ENCODE measurements at regions not wholly inside any gene's neighbourhood (a gene's known extent, or its start where the extent isn't known, plus 50 kb on each side); places are given as distances from the start of the nearest gene placed in this dataset.

DNA sequence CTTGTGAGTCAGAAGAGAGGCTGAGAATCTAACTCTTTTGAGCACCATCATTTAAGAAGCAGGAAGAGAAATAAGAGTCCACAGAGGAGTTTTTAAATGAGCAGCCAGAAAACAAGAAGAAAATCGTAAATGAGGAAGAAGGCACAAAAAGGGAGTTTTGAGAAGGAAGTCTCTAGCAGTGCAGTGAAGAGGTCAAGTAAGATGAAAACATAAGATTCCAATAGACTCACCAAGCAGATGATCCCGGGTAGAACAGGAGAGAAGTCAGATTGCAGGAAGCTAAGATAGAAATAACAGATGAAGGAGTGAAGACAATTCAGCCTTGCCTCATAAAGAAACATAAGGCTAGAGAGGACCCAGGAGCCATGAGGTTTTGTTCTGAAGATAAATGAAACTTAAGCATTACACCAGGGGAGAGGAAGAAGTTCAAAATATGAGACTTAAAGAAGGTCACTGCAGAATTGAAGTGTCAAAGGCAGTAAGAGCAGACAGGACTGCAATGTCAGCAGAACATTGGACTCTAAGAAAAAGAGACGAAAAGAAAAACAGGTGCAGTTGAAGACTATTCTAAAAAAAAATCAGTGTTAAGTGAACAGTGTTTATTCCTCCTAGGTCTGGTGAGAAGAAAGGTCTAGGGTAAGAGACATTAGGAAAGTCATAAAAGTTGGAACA, 229.0 kb downstream of the SEC23A start:
- Mint-ChIP-seq H3K9me3 (no peaks in the 10 kb centered on the region), H3K27ac (no peak overlapping the region), H3K4me3 (no peak overlapping the region), H3K36me3 (ENCODE audit: low read depth) (no peaks in the 10 kb centered on the region), H3K4me1 (no peaks in the 10 kb centered on the region), H3K27me3 (no peaks in the 10 kb centered on the region)
- TF ChIP-seq, protein P1, sequence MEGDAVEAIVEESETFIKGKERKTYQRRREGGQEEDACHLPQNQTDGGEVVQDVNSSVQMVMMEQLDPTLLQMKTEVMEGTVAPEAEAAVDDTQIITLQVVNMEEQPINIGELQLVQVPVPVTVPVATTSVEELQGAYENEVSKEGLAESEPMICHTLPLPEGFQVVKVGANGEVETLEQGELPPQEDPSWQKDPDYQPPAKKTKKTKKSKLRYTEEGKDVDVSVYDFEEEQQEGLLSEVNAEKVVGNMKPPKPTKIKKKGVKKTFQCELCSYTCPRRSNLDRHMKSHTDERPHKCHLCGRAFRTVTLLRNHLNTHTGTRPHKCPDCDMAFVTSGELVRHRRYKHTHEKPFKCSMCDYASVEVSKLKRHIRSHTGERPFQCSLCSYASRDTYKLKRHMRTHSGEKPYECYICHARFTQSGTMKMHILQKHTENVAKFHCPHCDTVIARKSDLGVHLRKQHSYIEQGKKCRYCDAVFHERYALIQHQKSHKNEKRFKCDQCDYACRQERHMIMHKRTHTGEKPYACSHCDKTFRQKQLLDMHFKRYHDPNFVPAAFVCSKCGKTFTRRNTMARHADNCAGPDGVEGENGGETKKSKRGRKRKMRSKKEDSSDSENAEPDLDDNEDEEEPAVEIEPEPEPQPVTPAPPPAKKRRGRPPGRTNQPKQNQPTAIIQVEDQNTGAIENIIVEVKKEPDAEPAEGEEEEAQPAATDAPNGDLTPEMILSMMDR (IDR thresholded peaks at IDR 0.05): no peak
- ATAC-seq (ENCODE audit: low read depth): no peak
- no peak for DNase-seq
- intact Hi-C loops (cut with micrococcal nuclease): no loop called here
- CTCF ChIA-PET: no interaction called here
- POLR2A ChIA-PET: no interaction called here

DNA sequence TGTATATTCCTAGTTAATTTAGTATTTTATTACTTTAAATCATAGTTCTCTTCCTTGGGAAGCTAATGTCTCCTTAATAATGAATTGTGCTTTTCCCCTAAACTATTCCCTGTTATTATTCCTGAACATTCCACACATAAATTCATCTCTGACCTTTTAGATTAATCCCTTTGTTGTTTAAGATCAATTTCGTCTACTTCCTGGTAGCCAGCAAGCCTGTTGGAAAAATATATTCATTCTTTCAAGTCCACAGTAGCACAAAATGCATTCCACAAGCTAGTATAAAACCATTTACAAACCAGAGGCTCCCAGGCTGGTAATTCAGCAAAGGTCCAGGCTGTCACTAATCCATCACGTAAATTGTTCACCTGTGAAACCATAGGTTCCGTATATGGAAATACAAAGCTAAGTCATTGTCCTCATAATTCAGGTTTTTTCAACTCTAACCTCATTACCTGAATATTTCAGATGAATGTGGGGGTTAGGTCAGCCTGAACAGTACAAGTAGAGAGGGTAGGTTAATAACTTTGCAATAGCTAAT, 232.7 kb downstream of the SEC23A start:
- no peaks in the 10 kb centered on the region for H3K9me3 Mint-ChIP-seq
- ATAC-seq (ENCODE audit: low read depth) (no peak), DNase-seq (no peak)
- intact Hi-C loops (cut with micrococcal nuclease): no loop called here
- POLR2A ChIA-PET: no interaction called here
- TF ChIP-seq, protein P1 (IDR thresholded peaks at IDR 0.05): no peak
- H3K27ac Mint-ChIP-seq: no peak overlapping the region
- CTCF ChIA-PET: no interaction called here
- no peaks in the 10 kb centered on the region for H3K27me3 Mint-ChIP-seq
- no peaks in the 10 kb centered on the region for H3K36me3 Mint-ChIP-seq (ENCODE audit: low read depth)
- H3K4me3 Mint-ChIP-seq: no peak overlapping the region
- H3K4me1 Mint-ChIP-seq: no peaks in the 10 kb centered on the region

DNA sequence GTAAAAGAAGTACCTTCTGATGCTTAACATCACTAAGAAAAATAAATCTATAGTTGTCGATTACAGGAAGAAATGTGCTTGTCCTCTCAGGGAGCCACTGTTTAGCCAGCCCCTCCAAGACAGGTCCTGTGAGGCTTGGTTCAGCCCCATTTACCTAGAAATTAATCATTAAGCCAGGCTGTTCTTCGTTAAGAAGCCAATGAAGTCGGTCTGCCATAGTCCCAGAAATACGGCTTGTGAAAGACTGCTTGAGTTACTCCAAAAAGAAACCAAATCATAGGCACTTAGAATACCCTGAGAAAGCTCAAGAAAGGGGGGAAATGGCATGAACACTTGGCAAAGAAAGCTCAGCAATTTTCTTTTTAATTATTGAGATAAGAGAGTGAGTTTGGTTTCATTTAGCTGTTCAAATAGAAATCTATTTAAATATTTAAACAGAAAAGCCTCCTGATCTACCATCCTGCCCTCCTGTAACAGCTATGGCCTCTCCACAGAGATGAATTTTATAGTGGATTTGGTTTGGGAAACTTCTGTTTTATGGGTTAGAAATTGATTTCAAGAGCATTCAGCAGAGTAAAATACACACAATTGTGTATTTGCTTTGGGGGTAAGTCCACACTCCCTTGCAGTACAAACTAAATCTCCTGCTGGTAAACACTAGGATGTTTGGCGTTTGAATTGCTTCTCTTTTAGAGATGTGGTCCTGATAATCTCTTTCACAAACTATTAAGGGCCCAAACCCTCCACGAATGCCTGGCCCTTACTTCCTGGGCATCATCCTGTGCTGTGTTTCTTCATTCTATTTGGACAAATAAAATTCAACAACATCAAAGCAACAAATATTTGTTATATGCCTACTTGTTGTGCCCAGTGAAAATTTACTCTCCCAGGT, 234.4 kb downstream of the SEC23A start:
- no peak for ATAC-seq (ENCODE audit: low read depth)
- Mint-ChIP-seq H3K27me3 (no peaks in the 10 kb centered on the region), H3K4me3 (no peak overlapping the region), H3K4me1 (no peaks in the 10 kb centered on the region), H3K36me3 (ENCODE audit: low read depth) (no peaks in the 10 kb centered on the region), H3K9me3 (no peaks in the 10 kb centered on the region), H3K27ac (no peak overlapping the region)
- CTCF ChIA-PET: interaction anchor here (0.9 to 1.0 kb wide), 2 partner anchors 13 to 20 kb away, joined by 3 to 5 read pairs; no protein-coding TSS in a partner anchor
- TF ChIP-seq, protein P1 (IDR thresholded peaks at IDR 0.05): no peak
- DNase-seq: no peak
- intact Hi-C loops (cut with micrococcal nuclease): loop anchor here (5.0 kb wide), 1 partner anchor 149 kb away; no protein-coding TSS in a partner anchor
- POLR2A ChIA-PET: no interaction called here

DNA sequence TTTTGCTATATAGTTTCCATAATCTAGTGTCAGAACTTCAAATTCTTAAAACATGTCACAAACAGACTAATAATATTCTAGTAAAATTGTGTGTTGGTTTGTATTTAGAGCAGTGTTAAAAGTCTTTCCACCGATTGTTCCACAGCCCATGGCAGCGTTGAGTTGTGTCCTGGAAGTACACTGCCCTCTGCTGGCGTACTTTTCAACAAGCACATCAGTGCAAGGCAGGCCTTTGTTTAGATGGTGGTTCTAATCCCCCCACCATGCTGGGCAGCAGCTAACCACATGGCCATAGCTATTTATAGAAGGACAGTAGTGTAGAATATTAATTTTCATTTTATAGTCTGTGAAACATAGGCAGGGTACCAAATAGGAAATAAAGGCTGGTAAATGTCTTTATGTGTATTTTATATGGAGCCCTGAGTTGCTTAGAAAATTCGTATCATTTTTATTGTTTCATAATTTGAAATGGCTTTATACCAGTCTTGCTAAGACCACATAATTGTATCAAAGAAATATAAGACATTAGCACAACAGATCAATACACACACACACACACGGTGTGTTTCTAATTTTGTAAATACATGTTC, 235.4 kb downstream of the SEC23A start:
- ATAC-seq (ENCODE audit: low read depth) (no peak), DNase-seq (no peak)
- Mint-ChIP-seq H3K4me1 (no peaks in the 10 kb centered on the region), H3K9me3 (no peaks in the 10 kb centered on the region), H3K27me3 (no peaks in the 10 kb centered on the region), H3K27ac (no peak overlapping the region), H3K4me3 (no peak overlapping the region), H3K36me3 (ENCODE audit: low read depth) (no peaks in the 10 kb centered on the region)
- CTCF ChIA-PET: interaction anchor here (0.8 to 1.0 kb wide), 2 partner anchors 14 to 19 kb away, joined by 3 to 5 read pairs; no protein-coding TSS in a partner anchor
- intact Hi-C loops (cut with micrococcal nuclease): loop anchor here (1.0 to 5.0 kb wide), 3 partner anchors 145 to 965 kb away; no protein-coding TSS in a partner anchor
- POLR2A ChIA-PET: no interaction called here
- TF ChIP-seq, protein P1 (IDR thresholded peaks at IDR 0.05): no peak

Measured in activated B cell treated with CpG ODN at 0.5 μM for 24 hours (primary cell).